ENCODE measurements at regions not wholly inside any gene's neighbourhood (a gene's known extent, or its start where the extent isn't known, plus 50 kb on each side); places are given as distances from the start of the nearest gene placed in this dataset.

GRCh38 chr16:80171199-80171598 lies 369.6 kb upstream of the DYNLRB2 start:
- peaks cover 0 to 5% (median 1%) of the 10 kb centered on the region in 4 donors for H3K9me3 ChIP-seq
- TF ChIP-seq CTCF (IDR thresholded peaks at IDR 0.05) (no peak), POLR2AphosphoS5 (IDR thresholded peaks at IDR 0.05) (no peak)
- no peak for DNase-seq
- no peak overlapping the region for H3K4me3 ChIP-seq
- no peaks in the 10 kb centered on the region for H3K36me3 ChIP-seq
- 81 to 97% (median 96%) methylated on average over 4 of the region's 4 CpGs for WGBS, 5 donors
- no peak overlapping the region for H3K27ac ChIP-seq
- H3K4me1 ChIP-seq = no peaks in the 10 kb centered on the region
- no peaks in the 10 kb centered on the region for H3K27me3 ChIP-seq
- intact Hi-C loops (cut with DNase I; ENCODE audit: low total_unique reads) = no loop called here

- intact Hi-C loops (cut with DNase I; ENCODE audit: low total_unique reads) = no loop called here
- WGBS, 5 donors = 63 to 77% (median 69%) methylated on average over 10 of the region's 10 CpGs
These were observed 373.0 kb upstream of the DYNLRB2 start for GRCh38 chr16:80167657-80168390.

GRCh38 chr16:80166082-80166481 lies 374.7 kb upstream of the DYNLRB2 start:
- H3K4me3 ChIP-seq = no peak overlapping the region
- no peak for TF ChIP-seq POLR2A (IDR thresholded peaks at IDR 0.05)
- TF ChIP-seq EP300 (IDR thresholded peaks at IDR 0.05) = no peak
- TF ChIP-seq POLR2AphosphoS5 (IDR thresholded peaks at IDR 0.05) = no peak
- TF ChIP-seq CTCF (IDR thresholded peaks at IDR 0.05) = no peak
- no peaks in the 10 kb centered on the region for H3K36me3 ChIP-seq
- WGBS, 5 donors = 82 to 94% (median 91%) methylated on average over 3 of the region's 3 CpGs
- H3K4me1 ChIP-seq = no peaks in the 10 kb centered on the region
- H3K27ac ChIP-seq = no peak overlapping the region
- no peak for DNase-seq
- intact Hi-C loops (cut with DNase I; ENCODE audit: low total_unique reads) = no loop called here
- no peaks in the 10 kb centered on the region for H3K27me3 ChIP-seq
- peaks cover 0 to 6% (median 2%) of the 10 kb centered on the region in 4 donors for H3K9me3 ChIP-seq

More at GRCh38 chr16:80167657-80168390, 373.0 kb upstream of the DYNLRB2 start:
- H3K36me3 ChIP-seq = no peaks in the 10 kb centered on the region
- no peak overlapping the region for H3K4me3 ChIP-seq
- TF ChIP-seq CTCF (IDR thresholded peaks at IDR 0.05) = no peak
- TF ChIP-seq EP300 (IDR thresholded peaks at IDR 0.05) = no peak
- TF ChIP-seq POLR2A (IDR thresholded peaks at IDR 0.05) = no peak
- no peak for TF ChIP-seq POLR2AphosphoS5 (IDR thresholded peaks at IDR 0.05)
- no peak overlapping the region for H3K27ac ChIP-seq
- peaks cover 0 to 6% (median 2%) of the 10 kb centered on the region in 4 donors for H3K9me3 ChIP-seq
- H3K4me1 ChIP-seq = no peaks in the 10 kb centered on the region
- DNase-seq = no peak
- no peaks in the 10 kb centered on the region for H3K27me3 ChIP-seq

- no peak overlapping the region for H3K27ac ChIP-seq
- H3K36me3 ChIP-seq = no peaks in the 10 kb centered on the region
- intact Hi-C loops (cut with DNase I; ENCODE audit: low total_unique reads) = no loop called here
- no peak for DNase-seq
- H3K4me1 ChIP-seq = no peaks in the 10 kb centered on the region
- H3K4me3 ChIP-seq = no peak overlapping the region
- 77 to 87% (median 84%) methylated on average over 4 to 5 of the region's 5 CpGs for WGBS, 5 donors
- no peaks in the 10 kb centered on the region for H3K27me3 ChIP-seq
- H3K9me3 ChIP-seq = peaks cover 0 to 6% (median 2%) of the 10 kb centered on the region in 4 donors
- no peak for TF ChIP-seq EP300 (IDR thresholded peaks at IDR 0.05)
- TF ChIP-seq POLR2A (IDR thresholded peaks at IDR 0.05) = no peak
- TF ChIP-seq POLR2AphosphoS5 (IDR thresholded peaks at IDR 0.05) = no peak
- TF ChIP-seq CTCF (IDR thresholded peaks at IDR 0.05) = no peak
These were observed 375.7 kb upstream of the DYNLRB2 start for GRCh38 chr16:80164966-80165550.
